GM21526 (cell line): ENCODE measurements at regions not wholly inside any gene's neighbourhood (a gene's known extent, or its start where the extent isn't known, plus 50 kb on each side); places are given as distances from the start of the nearest gene placed in this dataset.
"Not testable (repeated sequence)": the region's sequence is repeated elsewhere in the genome, so short reads cannot be mapped to it uniquely, and the experiment has no call there.

Source experiments
- ATAC-seq: cut with Tn5 transposase; IDR thresholded peaks from one replicate; pipeline ENCODE4 v1.9.1; 2021; ENCODE audit warnings: moderate library complexity; ENCODE audit not compliant: unreplicated experiment, low FRiP score

DNA sequence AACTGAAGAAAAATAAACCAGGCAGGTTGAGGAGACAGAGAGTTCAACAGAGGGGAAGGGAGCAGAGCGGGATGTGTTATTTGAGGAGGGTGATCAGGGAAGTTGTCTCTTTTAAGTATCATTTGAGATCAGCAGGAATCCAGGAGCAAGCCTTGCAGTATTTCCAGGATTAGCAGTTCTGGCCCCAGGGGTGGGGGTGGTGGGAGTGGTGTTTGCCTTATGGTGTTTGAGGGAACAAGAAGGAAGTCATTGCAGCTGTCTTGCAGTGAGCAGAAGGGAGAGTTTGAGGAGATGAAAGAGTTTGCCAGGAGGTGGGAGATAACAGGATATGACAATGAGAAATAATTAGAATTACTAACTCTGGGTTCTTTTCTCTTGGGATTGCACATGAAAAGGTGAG is 418.6 kb downstream of the NELL2 start:
- no peak for ATAC-seq

- not testable (repeated sequence) for ATAC-seq
Observed at GRCh38 chr12:44454959-44455358, 421.2 kb downstream of the NELL2 start.

GRCh38 chr12:44446181-44446580 is 429.9 kb downstream of the NELL2 start:
- ATAC-seq, result no peak

DNA sequence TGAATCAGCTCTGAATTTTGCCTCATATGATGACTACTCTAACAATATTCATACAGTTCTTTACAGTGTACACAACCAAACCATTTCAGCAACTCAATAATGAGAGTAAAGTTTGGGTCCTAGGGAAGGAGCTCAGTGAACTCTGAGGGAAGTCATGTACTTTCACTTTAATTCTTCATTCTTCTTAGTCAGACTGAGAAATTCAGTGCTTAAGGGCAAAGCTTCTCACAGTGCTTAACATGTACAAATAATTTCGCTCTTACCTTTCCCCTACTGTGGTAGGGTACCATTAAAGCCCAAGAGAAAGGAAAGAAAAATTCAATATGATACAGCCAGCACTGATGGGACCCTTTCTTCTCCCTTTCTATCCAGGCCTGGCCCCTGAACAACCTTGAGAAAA is 435.0 kb downstream of the NELL2 start:
- peak; percentile 85 for ATAC-seq
